Stimulated activated CD4-positive, alpha-beta T cell treated with anti-CD3 and anti-CD28 coated beads, Interleukin-1b, Interleukin-23, amount 100 ng/mL, for 48 hours (primary cell): ENCODE measurements at regions not wholly inside any gene's neighbourhood (a gene's known extent, or its start where the extent isn't known, plus 50 kb on each side); places are given as distances from the start of the nearest gene placed in this dataset.

Experiments
- DNase-seq: peaks from one replicate; pipeline ENCODE4 v3.0.0-alpha.2; 2020

GRCh38 chr12:88371416-88372183, 208.7 kb downstream of the KITLG start:
- DNase-seq: no peak

- no peak for DNase-seq
Measured at GRCh38 chr12:88375306-88376305, 204.7 kb downstream of the KITLG start.

- DNase-seq: no peak
Measured at GRCh38 chr12:88377973-88378372, 202.3 kb downstream of the KITLG start.

- DNase-seq: no peak
Measured at GRCh38 chr12:88381466-88381865, 198.8 kb downstream of the KITLG start.

GRCh38 chr12:88383405-88383804, 196.9 kb downstream of the KITLG start:
- no peak for DNase-seq

- no peak for DNase-seq
Measured at GRCh38 chr12:88388566-88389540, 191.4 kb downstream of the KITLG start.

GRCh38 chr12:88390811-88391210, 189.5 kb downstream of the KITLG start:
- no peak for DNase-seq

- DNase-seq: no peak
Measured at GRCh38 chr12:88391556-88391955, 188.7 kb downstream of the KITLG start.

- DNase-seq: no peak
Measured at GRCh38 chr12:88393017-88393767, 187.1 kb downstream of the KITLG start.

GRCh38 chr12:88398031-88398430, 182.2 kb downstream of the KITLG start:
- no peak for DNase-seq

GRCh38 chr12:88399811-88400210, 180.5 kb downstream of the KITLG start:
- DNase-seq: no peak

GRCh38 chr12:88400302-88400701, 180.0 kb downstream of the KITLG start:
- no peak for DNase-seq

GRCh38 chr12:88401155-88401554, 179.1 kb downstream of the KITLG start:
- DNase-seq: no peak

GRCh38 chr12:88406905-88407304, 173.4 kb downstream of the KITLG start:
- no peak for DNase-seq

- no peak for DNase-seq
Measured at GRCh38 chr12:88408823-88409222, 171.4 kb downstream of the KITLG start.

- DNase-seq: no peak
Measured at GRCh38 chr12:88409257-88409656, 171.0 kb downstream of the KITLG start.

- no peak for DNase-seq
Measured at GRCh38 chr12:88411689-88412088, 168.6 kb downstream of the KITLG start.

- no peak for DNase-seq
Measured at GRCh38 chr12:88413646-88414045, 166.6 kb downstream of the KITLG start.

GRCh38 chr12:88416155-88416554, 164.1 kb downstream of the KITLG start:
- DNase-seq: no peak

- no peak for DNase-seq
Measured at GRCh38 chr12:88416786-88417185, 163.5 kb downstream of the KITLG start.

- no peak for DNase-seq
Measured at GRCh38 chr12:88417531-88417930, 162.7 kb downstream of the KITLG start.
